ENCODE measurements at regions not wholly inside any gene's neighbourhood (a gene's known extent, or its start where the extent isn't known, plus 50 kb on each side); places are given as distances from the start of the nearest gene placed in this dataset.
"Not testable (repeated sequence)": the region's sequence is repeated elsewhere in the genome, so short reads cannot be mapped to it uniquely, and the experiment has no call there.

- TF ChIP-seq CTCF, POLR2A (IDR thresholded peaks at IDR 0.05): not testable (repeated sequence)
Measured at GRCh38 chr2:90097617-90098016, 1406.1 kb downstream of the RPIA start.

All from uterus (tissue), 2 donors.